LoVo (cell line): ENCODE measurements at regions not wholly inside any gene's neighbourhood (a gene's known extent, or its start where the extent isn't known, plus 50 kb on each side); places are given as distances from the start of the nearest gene placed in this dataset.

Source experiments
- DNase-seq: peaks from one replicate; pipeline ENCODE4 v3.0.0-alpha.2; 2016; ENCODE audit warnings: low spot score

DNA sequence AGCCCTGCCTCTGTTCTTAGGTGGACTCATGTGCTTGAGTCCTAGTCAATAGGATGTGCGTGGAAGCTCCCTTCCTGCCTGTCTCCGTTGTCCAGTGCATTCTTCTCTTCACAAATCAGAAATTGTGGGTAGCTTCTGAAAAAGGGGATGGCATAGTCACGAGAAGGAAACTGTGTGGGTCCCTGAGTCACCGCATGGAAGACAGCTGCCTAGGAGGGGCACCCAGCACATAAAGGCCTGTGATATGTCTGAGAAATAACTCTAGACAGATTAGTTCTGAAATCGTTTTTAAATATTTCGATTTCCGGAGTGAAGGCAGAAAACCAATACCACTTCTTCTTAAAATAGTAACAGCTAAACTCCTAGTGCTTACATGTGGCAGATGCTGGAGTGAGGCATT lies 974.4 kb downstream of the BCL11B start:
- DNase-seq = no peak

GRCh38 chr14:98298481-98299244 lies 973.3 kb downstream of the BCL11B start:
- no peak for DNase-seq

DNA sequence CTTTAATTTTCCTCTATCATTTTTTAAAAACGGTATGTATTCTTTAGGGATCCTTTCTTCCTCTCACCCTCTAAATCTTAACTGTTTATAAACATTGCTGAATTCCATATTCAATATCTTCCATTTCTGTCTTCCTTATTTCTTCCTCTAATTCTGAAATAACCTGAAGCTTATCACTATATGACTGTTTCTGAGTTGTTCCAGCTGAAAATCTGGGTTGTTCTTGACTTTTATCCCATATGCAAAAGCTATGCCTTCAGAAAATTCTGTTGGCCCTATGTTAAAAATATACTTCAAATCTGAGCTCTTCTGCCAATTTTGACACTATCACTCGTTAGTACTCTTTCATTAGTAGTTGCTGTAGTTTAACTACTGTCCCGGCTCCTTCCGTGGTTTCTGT lies 970.3 kb downstream of the BCL11B start:
- no peak for DNase-seq

- no peak for DNase-seq
These were observed 967.4 kb downstream of the BCL11B start for GRCh38 chr14:98304574-98304973.

GRCh38 chr14:98309591-98309990 lies 962.4 kb downstream of the BCL11B start:
- DNase-seq = no peak

DNA sequence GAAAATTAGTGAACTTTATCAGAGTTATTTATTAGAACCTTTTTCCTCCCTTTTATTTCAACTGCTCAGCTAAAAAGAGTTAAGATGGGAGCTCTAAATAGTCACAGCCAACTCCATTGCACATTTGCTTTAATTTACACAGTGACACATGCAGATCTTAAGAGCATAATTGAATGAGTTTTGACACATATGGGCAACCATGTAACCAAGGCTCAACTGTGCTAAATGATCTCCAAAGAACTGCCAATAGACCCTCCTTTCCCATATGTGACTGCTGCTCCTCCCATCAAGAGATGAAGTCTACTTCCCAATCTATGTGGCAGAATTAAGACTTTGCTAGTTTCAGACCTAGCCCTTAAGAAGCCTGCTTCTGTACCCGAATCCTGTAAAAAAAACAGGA lies 960.0 kb downstream of the BCL11B start:
- DNase-seq = no peak

DNA sequence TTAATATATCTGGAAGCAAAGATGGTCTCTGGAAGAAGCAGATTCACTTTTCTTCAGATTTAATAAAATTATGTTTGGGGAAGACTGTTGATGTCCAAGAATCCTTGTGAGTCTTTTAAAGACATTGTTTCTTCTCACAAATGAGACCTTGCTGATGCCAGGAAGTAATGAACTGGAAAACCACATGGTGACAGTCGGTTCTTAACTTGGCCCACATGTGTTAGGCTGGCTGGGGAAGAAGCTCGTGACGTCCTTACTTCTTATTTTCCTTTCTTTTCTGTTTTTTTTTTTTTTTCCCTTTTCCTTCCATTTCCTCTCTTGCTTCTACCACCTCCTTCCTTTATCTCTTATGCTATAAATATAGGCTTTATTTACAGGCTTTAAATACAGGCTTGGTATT lies 950.2 kb downstream of the BCL11B start:
- DNase-seq = no peak

DNA sequence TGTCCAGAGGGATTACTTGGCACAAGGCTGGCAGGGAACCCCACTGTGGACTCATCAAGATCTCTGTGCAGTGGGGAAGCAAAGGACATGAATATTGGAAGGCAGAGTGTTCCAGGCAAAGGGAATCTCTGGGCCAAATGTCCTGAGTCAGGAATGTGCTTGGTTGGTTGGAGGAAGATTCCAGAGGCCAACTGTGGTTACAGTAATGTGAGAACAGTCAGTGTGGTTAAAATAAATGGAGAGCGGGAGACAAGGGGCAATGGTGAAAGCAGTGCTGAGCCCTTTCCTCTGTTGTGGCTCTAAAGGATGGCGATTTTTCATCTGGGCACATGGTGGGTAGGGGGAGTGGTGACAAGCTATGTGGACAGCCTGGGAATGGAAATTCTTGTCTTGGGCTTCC lies 948.2 kb downstream of the BCL11B start:
- DNase-seq = no peak

GRCh38 chr14:98325761-98326160 lies 946.2 kb downstream of the BCL11B start:
- no peak for DNase-seq

DNA sequence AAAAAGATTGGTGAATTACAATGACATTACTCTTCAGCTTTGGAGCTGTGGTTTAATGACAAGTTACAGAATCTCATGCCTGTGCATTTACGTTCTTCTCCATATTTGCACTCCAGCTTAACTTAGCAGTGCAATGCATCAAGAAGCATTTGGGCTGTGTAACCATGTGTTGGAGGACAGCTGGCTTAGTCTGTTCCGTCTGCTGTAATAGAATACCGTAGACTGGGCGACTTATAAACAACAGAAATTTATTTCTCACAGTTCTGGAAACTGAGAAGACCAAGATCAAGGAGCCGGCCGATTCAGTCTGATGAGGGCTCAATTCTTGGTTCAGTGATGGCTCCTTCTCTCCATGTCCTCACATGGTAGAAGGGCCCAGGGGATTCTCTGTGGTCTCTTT lies 943.5 kb downstream of the BCL11B start:
- no peak for DNase-seq

DNA sequence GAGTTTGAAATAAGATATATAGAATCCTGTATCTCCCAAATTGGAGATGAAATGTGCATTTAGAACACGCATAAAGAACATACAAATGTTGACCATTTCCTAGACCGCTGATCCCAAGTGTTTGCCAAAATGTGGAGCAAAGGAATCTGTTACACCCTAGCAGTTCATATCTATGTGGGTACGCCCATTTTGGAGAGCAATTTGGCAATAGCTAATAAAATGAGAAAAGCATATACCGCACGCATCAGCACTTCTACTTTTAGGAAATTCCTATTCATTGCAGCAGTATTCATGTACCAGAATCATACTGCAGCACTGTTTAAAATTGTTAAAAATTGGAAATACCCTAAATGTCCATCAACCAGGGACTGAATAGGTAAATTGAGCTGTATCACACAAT lies 937.8 kb downstream of the BCL11B start:
- no peak for DNase-seq

- DNase-seq = no peak
These were observed 930.8 kb downstream of the BCL11B start for GRCh38 chr14:98341211-98341610.

DNA sequence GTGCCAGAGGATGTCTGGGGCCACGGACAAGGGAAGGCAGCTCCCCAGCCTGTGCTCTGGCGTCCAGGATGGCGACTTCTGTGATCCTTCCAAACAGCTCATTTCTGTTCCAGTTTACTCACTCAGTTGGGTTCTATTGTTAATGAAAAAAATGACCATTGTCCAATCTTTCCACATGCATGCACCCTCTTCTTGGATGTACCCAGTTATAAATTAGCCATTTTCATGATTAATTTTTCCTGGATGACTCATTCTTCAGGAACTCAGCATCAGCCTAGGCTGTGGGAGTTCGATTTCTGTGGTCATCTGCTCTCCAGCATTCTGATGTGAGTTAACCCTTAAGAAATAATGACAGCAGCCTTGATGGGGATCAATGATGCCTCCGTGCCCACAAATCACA lies 926.8 kb downstream of the BCL11B start:
- no peak for DNase-seq

DNA sequence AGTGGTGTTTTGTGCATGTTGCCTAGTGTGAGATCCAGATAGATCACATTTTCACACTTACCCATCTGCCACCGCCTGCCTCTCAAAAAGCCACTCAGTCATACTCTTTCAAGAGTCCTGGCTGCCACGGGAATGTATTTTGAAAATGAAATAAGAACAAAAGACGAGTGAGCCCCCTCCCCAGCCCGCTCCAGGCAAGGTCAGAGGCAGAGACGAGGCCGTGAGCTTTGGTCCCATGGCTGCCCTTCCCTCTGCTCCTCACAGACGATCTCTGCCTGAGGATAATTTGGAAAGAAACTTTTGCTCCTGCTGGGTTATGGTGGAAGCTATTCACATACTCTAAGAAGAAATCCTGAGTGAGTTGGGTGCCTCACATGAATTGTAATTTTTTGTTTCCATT lies 924.3 kb downstream of the BCL11B start:
- DNase-seq = no peak

- no peak for DNase-seq
These were observed 923.5 kb downstream of the BCL11B start for GRCh38 chr14:98348505-98348904.

DNA sequence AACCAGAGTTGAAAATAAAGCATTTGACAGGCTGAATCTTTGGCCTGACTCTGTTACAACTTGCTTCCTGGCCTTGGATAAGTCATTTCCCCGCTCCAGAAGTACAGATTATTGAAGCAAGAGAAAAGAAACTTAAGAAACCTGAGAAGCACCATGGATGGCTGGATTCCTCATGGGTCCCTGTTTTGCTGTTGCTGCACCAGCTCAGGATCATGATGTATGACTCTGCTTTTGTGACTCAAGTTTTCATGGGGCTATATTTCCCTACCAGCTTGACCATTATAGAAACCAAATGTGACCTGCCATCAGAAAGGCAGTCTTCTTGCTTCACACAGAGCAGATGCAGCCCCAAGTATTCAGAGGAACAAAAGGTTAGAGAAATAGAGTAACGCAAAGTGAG lies 921.8 kb downstream of the BCL11B start:
- DNase-seq = no peak

DNA sequence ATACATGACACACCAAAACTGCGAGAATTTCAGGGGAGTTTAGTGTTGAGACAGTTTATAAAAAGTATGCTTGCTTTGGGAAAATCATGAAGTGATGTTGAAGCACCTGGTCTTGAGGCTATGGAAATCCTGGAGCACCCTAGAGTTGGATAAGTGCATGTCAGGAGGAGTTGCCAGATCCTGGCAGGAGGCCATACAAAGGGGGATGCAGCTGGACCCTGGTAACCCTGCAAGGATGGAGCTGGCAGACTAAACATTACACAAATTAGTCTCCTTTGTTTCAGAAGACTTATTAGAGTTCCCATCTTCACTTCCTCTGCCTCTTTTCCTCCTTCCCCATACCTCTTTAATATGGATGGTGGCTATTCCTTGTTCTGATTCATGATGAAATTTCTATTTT lies 907.0 kb downstream of the BCL11B start:
- DNase-seq = no peak

GRCh38 chr14:98366429-98366828 lies 905.6 kb downstream of the BCL11B start:
- no peak for DNase-seq

GRCh38 chr14:98368221-98368620 lies 903.8 kb downstream of the BCL11B start:
- no peak for DNase-seq

GRCh38 chr14:98368916-98369315 lies 903.1 kb downstream of the BCL11B start:
- no peak for DNase-seq

GRCh38 chr14:98369344-98369743 lies 902.7 kb downstream of the BCL11B start:
- DNase-seq = no peak

- DNase-seq = no peak
These were observed 901.6 kb downstream of the BCL11B start for GRCh38 chr14:98370352-98370751.

- no peak for DNase-seq
These were observed 900.9 kb downstream of the BCL11B start for GRCh38 chr14:98371141-98371540.

- no peak for DNase-seq
These were observed 897.9 kb downstream of the BCL11B start for GRCh38 chr14:98374136-98374535.

DNA sequence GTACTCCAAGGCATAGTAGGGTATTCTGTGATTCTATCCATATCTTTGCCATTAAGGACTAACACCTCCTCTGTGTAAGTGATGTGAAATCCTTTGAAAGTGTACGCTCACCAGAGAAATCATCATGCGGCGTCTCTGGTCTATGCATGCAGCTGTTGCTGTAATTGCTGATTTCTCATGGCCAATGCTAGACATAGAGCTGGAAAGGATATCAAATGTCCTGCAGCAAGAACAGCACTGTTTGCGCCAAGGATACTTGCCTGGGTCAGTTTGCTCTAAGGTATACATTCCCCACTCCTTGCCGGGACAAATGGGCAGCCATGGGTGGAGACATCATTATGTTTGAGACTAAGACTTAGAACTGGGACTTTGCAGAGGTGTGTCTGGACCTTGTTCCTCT lies 896.4 kb downstream of the BCL11B start:
- DNase-seq = no peak
